ENCODE measurements at regions not wholly inside any gene's neighbourhood (a gene's known extent, or its start where the extent isn't known, plus 50 kb on each side); places are given as distances from the start of the nearest gene placed in this dataset.

DNA sequence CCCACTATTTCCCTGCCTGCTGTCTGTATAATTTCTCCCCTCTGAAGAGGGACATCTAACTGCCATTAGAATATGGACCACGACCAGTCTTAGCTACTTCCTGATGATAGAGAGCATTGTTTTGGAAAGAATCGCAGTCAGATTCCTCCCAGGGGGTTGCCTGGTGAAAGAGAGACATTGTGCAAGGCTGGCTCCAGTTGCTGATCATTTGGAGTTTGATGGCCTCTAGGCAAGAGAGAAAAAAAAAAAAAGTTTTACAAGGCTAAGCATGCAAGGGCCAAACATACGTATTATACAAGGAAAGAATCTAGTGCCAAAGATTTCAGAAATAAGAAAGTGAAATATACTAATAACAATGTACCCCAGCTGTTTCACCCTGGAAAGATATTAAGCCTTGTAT lies 182.2 kb downstream of the CMPK2 start:
- TF ChIP-seq, protein P1, sequence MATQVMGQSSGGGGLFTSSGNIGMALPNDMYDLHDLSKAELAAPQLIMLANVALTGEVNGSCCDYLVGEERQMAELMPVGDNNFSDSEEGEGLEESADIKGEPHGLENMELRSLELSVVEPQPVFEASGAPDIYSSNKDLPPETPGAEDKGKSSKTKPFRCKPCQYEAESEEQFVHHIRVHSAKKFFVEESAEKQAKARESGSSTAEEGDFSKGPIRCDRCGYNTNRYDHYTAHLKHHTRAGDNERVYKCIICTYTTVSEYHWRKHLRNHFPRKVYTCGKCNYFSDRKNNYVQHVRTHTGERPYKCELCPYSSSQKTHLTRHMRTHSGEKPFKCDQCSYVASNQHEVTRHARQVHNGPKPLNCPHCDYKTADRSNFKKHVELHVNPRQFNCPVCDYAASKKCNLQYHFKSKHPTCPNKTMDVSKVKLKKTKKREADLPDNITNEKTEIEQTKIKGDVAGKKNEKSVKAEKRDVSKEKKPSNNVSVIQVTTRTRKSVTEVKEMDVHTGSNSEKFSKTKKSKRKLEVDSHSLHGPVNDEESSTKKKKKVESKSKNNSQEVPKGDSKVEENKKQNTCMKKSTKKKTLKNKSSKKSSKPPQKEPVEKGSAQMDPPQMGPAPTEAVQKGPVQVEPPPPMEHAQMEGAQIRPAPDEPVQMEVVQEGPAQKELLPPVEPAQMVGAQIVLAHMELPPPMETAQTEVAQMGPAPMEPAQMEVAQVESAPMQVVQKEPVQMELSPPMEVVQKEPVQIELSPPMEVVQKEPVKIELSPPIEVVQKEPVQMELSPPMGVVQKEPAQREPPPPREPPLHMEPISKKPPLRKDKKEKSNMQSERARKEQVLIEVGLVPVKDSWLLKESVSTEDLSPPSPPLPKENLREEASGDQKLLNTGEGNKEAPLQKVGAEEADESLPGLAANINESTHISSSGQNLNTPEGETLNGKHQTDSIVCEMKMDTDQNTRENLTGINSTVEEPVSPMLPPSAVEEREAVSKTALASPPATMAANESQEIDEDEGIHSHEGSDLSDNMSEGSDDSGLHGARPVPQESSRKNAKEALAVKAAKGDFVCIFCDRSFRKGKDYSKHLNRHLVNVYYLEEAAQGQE (IDR thresholded peaks at IDR 0.05; ENCODE audit: insufficient read depth in 1 of 2, low read depth in 2 of 2, low read length in 2 of 2) = no peak
- TF ChIP-seq TAF1 (IDR thresholded peaks at IDR 0.05; ENCODE audit: borderline replicate concordance, insufficient read depth, low read length) (no peak), POLR2AphosphoS5 (IDR thresholded peaks at IDR 0.05; ENCODE audit: low read depth, low read length) (no peak), FOXP2 (optimal IDR thresholded peaks at IDR 0.05; ENCODE audit: borderline replicate concordance, extremely low read depth, extremely low read length, insufficient read depth) (no peak), SIN3A (IDR thresholded peaks at IDR 0.05; ENCODE audit: borderline replicate concordance, insufficient read depth, low read length) (no peak)

DNA sequence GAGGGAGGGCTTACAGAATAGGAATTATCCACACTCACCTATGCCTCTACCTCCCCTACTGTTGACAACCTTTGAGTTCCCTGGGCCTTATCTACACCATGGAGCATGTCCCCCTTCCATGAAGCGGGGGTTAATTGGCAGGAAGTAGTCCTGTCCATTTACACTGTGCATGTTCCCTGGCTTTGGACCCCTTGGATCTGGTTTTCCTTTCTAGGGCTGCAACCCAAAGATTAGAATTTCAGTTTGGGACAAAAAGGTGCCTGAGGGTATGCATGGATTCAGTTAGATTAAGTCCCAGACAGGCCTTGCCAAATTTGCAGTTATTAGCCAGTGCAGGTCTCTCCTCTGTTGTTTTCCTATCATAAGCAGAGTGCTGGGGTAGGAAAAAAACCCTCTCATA lies 180.3 kb downstream of the CMPK2 start:
- no peak for TF ChIP-seq FOXP2 (optimal IDR thresholded peaks at IDR 0.05; ENCODE audit: borderline replicate concordance, extremely low read depth, extremely low read length, insufficient read depth)
- no peak for TF ChIP-seq SIN3A (IDR thresholded peaks at IDR 0.05; ENCODE audit: borderline replicate concordance, insufficient read depth, low read length)
- TF ChIP-seq, protein P1 (IDR thresholded peaks at IDR 0.05; ENCODE audit: insufficient read depth in 1 of 2, low read depth in 2 of 2, low read length in 2 of 2) = no peak
- no peak for TF ChIP-seq TAF1 (IDR thresholded peaks at IDR 0.05; ENCODE audit: borderline replicate concordance, insufficient read depth, low read length)
- TF ChIP-seq POLR2AphosphoS5 (IDR thresholded peaks at IDR 0.05; ENCODE audit: low read depth, low read length) = no peak

DNA sequence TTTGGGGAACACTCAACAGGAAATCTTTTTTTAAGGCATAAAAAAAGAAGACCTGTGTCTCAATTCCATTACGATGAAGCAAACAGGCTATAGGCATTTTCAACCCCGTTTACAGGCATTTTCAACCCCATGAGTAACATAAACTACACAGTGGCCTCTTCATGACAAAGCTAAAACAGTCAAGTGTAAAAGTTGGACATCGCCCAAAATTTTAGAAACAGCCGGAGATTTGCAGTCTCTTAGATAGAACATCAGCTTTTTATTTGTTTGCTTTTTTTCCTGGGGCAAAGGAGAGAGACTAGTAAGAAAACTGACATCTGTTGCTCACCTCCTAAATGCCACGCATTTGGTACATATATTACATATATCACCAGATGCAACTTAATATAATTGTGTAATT lies 173.7 kb downstream of the CMPK2 start:
- no peak for TF ChIP-seq FOXP2 (optimal IDR thresholded peaks at IDR 0.05; ENCODE audit: borderline replicate concordance, extremely low read depth, extremely low read length, insufficient read depth)
- TF ChIP-seq, protein P1 (IDR thresholded peaks at IDR 0.05; ENCODE audit: insufficient read depth in 1 of 2, low read depth in 2 of 2, low read length in 2 of 2) = no peak
- TF ChIP-seq POLR2AphosphoS5 (IDR thresholded peaks at IDR 0.05; ENCODE audit: low read depth, low read length) = no peak
- TF ChIP-seq TAF1 (IDR thresholded peaks at IDR 0.05; ENCODE audit: borderline replicate concordance, insufficient read depth, low read length) = no peak
- no peak for TF ChIP-seq SIN3A (IDR thresholded peaks at IDR 0.05; ENCODE audit: borderline replicate concordance, insufficient read depth, low read length)

DNA sequence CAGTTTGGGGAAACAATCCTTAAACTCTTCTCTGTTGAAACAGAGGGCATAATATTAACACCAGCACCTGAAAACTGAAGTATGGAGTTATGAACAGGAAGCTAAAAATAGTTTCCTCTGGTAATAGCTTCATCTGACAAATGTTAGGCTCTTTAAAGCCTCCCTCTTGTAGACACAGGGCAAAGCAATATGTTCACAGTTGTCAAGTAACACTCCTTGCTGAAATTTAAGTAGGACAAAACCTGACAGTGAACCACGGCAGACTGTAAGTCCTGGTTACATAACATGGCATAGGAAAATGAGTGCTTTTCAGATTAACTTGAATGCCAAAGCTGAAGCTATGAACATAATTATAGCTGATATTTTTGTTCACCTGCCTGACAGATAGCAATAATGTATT lies 172.9 kb downstream of the CMPK2 start:
- TF ChIP-seq TAF1 (IDR thresholded peaks at IDR 0.05; ENCODE audit: borderline replicate concordance, insufficient read depth, low read length) (no peak), FOXP2 (optimal IDR thresholded peaks at IDR 0.05; ENCODE audit: borderline replicate concordance, extremely low read depth, extremely low read length, insufficient read depth) (no peak), POLR2AphosphoS5 (IDR thresholded peaks at IDR 0.05; ENCODE audit: low read depth, low read length) (no peak), SIN3A (IDR thresholded peaks at IDR 0.05; ENCODE audit: borderline replicate concordance, insufficient read depth, low read length) (no peak)
- TF ChIP-seq, protein P1 (IDR thresholded peaks at IDR 0.05; ENCODE audit: insufficient read depth in 1 of 2, low read depth in 2 of 2, low read length in 2 of 2) = no peak

DNA sequence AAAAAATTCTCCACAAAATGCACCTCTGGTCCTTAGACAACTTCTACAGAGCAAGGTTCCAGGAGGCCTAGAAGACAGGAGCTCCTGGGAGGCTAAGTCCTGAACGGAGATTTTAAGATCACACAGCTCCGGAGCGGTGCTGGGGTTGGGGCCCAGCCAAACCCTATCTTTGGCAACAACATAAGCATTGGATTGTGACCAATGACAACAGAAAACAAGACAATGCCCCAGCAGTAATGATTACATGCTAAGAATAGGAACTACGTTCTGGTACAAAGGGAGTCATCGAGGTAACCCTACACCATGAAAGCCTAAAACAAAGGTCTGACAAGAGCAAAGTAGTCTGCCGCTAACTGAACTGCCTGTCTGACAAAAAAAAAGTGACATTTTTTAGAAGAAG lies 171.2 kb downstream of the CMPK2 start:
- no peak for TF ChIP-seq SIN3A (IDR thresholded peaks at IDR 0.05; ENCODE audit: borderline replicate concordance, insufficient read depth, low read length)
- TF ChIP-seq, protein P1 (IDR thresholded peaks at IDR 0.05; ENCODE audit: insufficient read depth in 1 of 2, low read depth in 2 of 2, low read length in 2 of 2) = no peak
- no peak for TF ChIP-seq TAF1 (IDR thresholded peaks at IDR 0.05; ENCODE audit: borderline replicate concordance, insufficient read depth, low read length)
- TF ChIP-seq FOXP2 (optimal IDR thresholded peaks at IDR 0.05; ENCODE audit: borderline replicate concordance, extremely low read depth, extremely low read length, insufficient read depth) = no peak
- TF ChIP-seq POLR2AphosphoS5 (IDR thresholded peaks at IDR 0.05; ENCODE audit: low read depth, low read length) = no peak

Data from PFSK-1 (cell line).